GM13977 (cell line): ENCODE measurements at regions not wholly inside any gene's neighbourhood (a gene's known extent, or its start where the extent isn't known, plus 50 kb on each side); places are given as distances from the start of the nearest gene placed in this dataset.

ENCODE experiments used
- DNase-seq: peaks from one replicate; pipeline ENCODE4 v3.0.0; 2012; ENCODE audit warnings: low spot score
- CTCF ChIP-seq: IDR thresholded peaks from 2 replicates; pipeline ENCODE4 v1.5.1; 2012; ENCODE audit warnings: mild to moderate bottlenecking, control low read depth; ENCODE audit not compliant: insufficient read depth; ENCODE audit errors: extremely low read depth, missing control alignments
- in situ Hi-C: fragments of 300-500 bp; cut with MboI; formaldehyde crosslinking; loops from one replicate; pipeline ENCODE4 v1.12.0; 2022; ENCODE audit warnings: low sequenced_read_pairs, low pct_unique_long_range_greater_than_20kb, mixed read lengths, inconsistent platforms; ENCODE audit not compliant: unreplicated experiment

- TF ChIP-seq CTCF: no peak
These were observed 123.3 kb upstream of the TMEM161B start for GRCh38 chr5:88391991-88392390.

GRCh38 chr5:88391116-88391515 lies 122.5 kb upstream of the TMEM161B start:
- DNase-seq: no peak
- in situ Hi-C loops: no loop called here
- no peak for TF ChIP-seq CTCF

More at GRCh38 chr5:88391991-88392390, 123.3 kb upstream of the TMEM161B start:
- in situ Hi-C loops: no loop called here
- no peak for DNase-seq

GRCh38 chr5:88390481-88390880 lies 121.8 kb upstream of the TMEM161B start:
- DNase-seq: no peak
- in situ Hi-C loops: no loop called here
- TF ChIP-seq CTCF: no peak

GRCh38 chr5:88390096-88390441 lies 121.4 kb upstream of the TMEM161B start:
- no peak for TF ChIP-seq CTCF
- no peak for DNase-seq
- in situ Hi-C loops: no loop called here

- in situ Hi-C loops: no loop called here
- TF ChIP-seq CTCF: no peak
- DNase-seq: no peak
These were observed 120.9 kb upstream of the TMEM161B start for GRCh38 chr5:88389338-88390095.

GRCh38 chr5:88388476-88389337 lies 120.1 kb upstream of the TMEM161B start:
- in situ Hi-C loops: no loop called here
- DNase-seq: no peak
- no peak for TF ChIP-seq CTCF
